GM12872 (cell line): ENCODE measurements at regions not wholly inside any gene's neighbourhood (a gene's known extent, or its start where the extent isn't known, plus 50 kb on each side); places are given as distances from the start of the nearest gene placed in this dataset.

Source experiments
- TF ChIP-seq, protein P1 (sequence below): IDR thresholded peaks from 3 replicates; pipeline ENCODE4 v1.5.1; 2011; ENCODE audit warnings: low read depth, mild to moderate bottlenecking, low read length, moderate library complexity; ENCODE audit not compliant: insufficient read depth

DNA sequence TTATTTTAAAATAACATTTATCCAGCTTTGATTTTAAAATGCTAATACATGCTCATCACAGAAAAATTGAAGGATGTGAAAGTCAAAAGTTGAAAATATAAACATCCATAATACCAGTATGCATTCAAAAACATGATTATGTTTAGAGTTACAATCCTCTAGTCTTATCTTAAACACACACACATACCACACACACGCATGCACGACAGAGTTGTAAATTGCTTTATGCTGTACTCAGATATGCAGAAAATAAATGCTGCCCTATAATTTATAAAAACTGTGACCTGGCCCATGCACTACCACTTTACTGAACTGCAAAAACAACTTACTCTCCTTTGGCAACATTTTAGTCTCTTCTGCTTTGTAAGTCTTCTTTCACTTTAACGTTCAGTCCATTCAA is 793.0 kb upstream of the FANCL start:
- TF ChIP-seq, protein P1, sequence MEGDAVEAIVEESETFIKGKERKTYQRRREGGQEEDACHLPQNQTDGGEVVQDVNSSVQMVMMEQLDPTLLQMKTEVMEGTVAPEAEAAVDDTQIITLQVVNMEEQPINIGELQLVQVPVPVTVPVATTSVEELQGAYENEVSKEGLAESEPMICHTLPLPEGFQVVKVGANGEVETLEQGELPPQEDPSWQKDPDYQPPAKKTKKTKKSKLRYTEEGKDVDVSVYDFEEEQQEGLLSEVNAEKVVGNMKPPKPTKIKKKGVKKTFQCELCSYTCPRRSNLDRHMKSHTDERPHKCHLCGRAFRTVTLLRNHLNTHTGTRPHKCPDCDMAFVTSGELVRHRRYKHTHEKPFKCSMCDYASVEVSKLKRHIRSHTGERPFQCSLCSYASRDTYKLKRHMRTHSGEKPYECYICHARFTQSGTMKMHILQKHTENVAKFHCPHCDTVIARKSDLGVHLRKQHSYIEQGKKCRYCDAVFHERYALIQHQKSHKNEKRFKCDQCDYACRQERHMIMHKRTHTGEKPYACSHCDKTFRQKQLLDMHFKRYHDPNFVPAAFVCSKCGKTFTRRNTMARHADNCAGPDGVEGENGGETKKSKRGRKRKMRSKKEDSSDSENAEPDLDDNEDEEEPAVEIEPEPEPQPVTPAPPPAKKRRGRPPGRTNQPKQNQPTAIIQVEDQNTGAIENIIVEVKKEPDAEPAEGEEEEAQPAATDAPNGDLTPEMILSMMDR = no peak

DNA sequence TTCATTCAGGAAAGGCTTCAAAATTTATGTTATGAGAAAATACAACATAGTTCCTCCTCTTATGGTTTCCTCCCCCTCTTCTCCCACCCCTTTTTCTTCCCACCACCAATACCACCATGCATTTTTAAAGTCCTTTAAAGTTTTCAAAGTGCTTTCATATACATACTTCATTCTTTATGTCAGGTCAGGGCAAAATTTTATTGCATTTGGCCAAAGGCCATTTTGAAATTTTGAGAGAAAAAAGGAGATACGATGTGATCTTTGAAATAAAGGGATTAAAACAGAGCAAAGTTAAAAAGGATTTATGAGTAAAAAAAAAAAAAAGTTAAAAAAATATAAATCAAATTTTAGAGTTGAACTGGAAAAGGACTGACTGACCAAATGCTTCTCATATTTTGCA is 792.5 kb upstream of the FANCL start:
- TF ChIP-seq, protein P1 = no peak

DNA sequence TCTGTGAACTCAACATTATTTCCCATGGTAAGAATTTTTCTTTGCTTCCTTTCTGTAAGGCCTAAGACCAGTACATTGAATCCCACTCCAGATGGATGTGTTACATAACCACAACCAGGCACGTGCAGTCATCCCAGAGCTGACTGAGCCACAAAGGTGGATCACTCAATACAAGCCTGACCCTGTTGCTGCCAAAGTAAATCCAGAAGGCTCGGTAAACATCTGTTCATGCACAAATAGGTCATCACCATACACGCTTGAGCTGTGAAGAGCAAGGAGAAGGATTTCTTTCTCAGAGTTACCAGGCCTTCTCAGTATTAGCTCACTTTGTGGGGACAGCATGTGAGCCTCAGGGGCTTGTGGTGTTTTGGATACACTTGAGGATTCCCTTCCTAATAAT is 791.4 kb upstream of the FANCL start:
- TF ChIP-seq, protein P1 = no peak

DNA sequence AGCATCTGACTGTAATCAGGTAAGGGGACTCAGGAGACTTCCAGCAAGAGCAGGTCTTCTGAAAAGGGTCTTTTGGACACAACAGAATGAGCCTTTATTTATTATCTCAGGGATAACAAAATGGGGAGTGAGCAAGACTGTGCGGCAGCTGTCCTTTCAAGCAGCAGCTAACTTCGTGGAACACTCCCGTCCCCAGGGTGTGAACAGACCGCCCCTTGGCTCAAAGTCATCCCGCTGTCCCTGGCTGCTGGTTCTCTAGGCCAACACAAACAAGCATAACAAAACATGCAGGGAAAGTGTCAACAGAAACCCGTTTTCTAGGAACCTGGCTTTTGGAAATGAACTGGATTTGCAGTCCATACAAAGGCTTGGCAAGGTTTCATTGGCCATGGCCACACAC is 787.9 kb upstream of the FANCL start:
- TF ChIP-seq, protein P1 = no peak

DNA sequence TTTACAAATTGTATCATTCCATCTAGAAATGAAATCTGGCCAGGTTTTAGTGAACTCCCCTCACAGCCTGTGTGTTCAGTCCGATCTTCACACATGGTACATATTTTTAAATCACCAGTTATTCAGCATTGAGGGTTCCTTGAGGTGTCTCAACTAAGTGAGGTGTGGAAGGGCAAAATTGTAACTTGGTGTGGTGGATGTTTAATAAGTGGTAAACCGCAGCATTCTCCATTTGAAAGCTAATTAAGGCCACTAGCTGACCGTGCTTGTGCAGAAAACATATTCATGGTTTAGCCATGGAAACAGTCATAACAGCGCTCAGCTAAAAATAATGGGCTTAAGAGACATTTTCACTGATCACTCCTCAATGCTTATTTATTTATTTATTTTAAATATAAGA is 786.2 kb upstream of the FANCL start:
- TF ChIP-seq, protein P1 = no peak

DNA sequence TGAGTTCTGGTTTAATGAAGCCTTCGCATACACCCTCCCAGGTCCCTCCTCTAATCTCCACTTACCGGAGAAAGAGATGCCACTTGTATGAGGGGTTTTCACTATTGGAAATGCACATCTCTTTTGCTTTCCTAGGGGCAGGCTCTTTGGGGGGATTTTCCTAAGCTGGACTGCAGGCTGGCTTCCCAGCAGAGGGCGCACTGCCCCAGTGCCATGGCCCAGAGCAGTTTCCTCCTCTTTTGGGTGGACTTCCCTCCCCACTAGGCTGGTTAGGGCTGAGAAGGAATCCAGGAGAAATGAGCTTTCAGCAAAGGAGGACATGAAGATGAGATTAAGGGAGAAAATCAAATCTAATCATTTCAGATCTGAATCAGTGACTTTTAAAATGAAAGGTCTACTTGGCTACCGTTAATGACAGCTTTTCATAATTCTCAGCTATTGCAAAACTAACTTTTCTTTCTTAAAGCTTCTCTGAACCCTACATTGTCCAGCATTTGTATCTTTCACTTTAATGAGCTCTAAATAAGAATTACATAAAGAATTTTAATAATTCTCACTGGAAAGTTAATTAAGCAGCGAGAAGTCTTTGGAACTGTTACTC is 784.1 kb upstream of the FANCL start:
- TF ChIP-seq, protein P1 = peak; percentile 96

DNA sequence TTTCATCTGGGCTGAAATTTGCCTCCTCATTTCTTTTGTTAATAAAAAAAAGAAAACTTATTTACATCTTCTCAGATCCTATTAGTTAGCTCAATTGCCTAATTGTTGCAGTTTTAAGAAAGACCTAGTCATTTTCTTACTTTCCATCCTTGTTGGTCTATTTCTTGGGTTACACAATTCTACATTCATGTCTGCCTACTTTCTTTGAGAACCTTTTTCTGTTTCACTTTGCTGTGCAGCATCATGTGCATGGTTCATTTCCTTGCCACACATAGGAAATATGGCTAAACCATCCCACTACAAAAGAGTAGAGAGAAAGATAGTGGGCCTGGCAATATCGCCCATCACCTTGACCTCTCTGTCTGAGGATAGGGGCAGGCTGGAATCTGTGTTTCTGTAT is 780.7 kb upstream of the FANCL start:
- TF ChIP-seq, protein P1 = no peak

DNA sequence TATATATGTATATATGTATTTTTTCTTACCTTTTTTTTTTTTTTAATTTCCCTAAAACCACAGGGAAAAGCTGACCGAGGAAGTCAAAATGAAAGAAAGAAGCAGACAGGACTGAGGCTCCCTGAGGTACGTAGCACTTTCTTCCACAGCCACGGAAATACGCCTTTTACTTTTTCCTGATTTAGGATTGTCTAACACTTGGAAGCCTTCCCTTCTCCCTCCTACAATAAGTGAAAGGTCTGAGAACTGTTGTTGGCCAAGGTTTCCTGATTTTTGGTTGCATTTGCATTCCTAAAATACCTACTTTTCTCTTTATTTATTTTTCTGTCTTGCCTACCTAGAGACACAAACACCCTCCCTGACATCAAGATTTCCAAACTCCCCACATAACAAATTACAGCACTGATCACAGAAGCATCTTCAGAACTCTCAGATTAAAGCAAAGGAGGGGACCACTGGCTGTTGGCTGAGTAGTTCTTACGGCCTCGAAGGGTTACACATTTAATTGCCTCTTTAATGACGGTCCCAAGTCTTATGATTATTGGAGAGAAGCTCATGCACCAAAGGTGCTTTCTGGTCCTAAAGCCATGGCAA is 778.5 kb upstream of the FANCL start:
- TF ChIP-seq, protein P1 = no peak
